K562 (cell line): ENCODE measurements at regions not wholly inside any gene's neighbourhood (a gene's known extent, or its start where the extent isn't known, plus 50 kb on each side); places are given as distances from the start of the nearest gene placed in this dataset.

Experiments used
- EWSR1 ChIP-seq: fragments of 450-650 bp; IDR thresholded peaks from 2 replicates; pipeline ENCODE4 v1.6.1; 2018; ENCODE audit warnings: borderline replicate concordance, mild to moderate bottlenecking, low read depth, moderate library complexity; ENCODE audit not compliant: partially characterized antibody
- HIVEP1 ChIP-seq: fragments of 250-450 bp; sonication (Bioruptor Pico); IDR thresholded peaks from 2 replicates; pipeline ENCODE4 v1.4.0; 2020; ENCODE audit warnings: mild to moderate bottlenecking
- NELFE ChIP-seq: IDR thresholded peaks from 2 replicates; pipeline ENCODE4 v1.6.1; 2011; ENCODE audit warnings: mild to moderate bottlenecking; ENCODE audit not compliant: insufficient read depth, insufficient read length
- REST ChIP-seq, 2 experiments: fragments of 450-650 bp; formaldehyde crosslinking in 1 of 2; IDR thresholded peaks; 2 replicates each; pipeline versions ENCODE4 v1.4.0 to v1.6.1; 2014 to 2020; ENCODE audit warnings: mild to moderate bottlenecking in 2 of 2, borderline replicate concordance in 1 of 2, low read depth in 1 of 2

- no peak for TF ChIP-seq HIVEP1 (CRISPR knock-in tag)
- no peak for TF ChIP-seq REST (IDR thresholded peaks at IDR 0.05; ENCODE audit: borderline replicate concordance)
- TF ChIP-seq REST (CRISPR knock-in tag; IDR thresholded peaks at IDR 0.05; ENCODE audit: low read depth): no peak
- no peak for TF ChIP-seq NELFE
- no peak for TF ChIP-seq EWSR1
These were observed 482.5 kb downstream of the PTPRU start (continued) for GRCh38 chr1:29718791-29719190.
